ENCODE measurements at regions not wholly inside any gene's neighbourhood (a gene's known extent, or its start where the extent isn't known, plus 50 kb on each side); places are given as distances from the start of the nearest gene placed in this dataset.

GRCh38 chr6:85382541-85382940, 67.3 kb upstream of the NT5E start:
- TF ChIP-seq CTCF (IDR thresholded peaks at IDR 0.05; ENCODE audit: low read depth, low read length, poor library complexity, severe bottlenecking) (no peak), EZH2phosphoT487 (IDR thresholded peaks at IDR 0.05; ENCODE audit: borderline replicate concordance, low read length) (no peak)

Measured in DOHH2 (cell line).